GM21390 (cell line): ENCODE measurements at regions not wholly inside any gene's neighbourhood (a gene's known extent, or its start where the extent isn't known, plus 50 kb on each side); places are given as distances from the start of the nearest gene placed in this dataset.
"Not testable (repeated sequence)": the region's sequence is repeated elsewhere in the genome, so short reads cannot be mapped to it uniquely, and the experiment has no call there.

Experiments
- ATAC-seq: cut with Tn5 transposase; IDR thresholded peaks from one replicate; pipeline ENCODE4 v1.9.1; 2021; ENCODE audit not compliant: unreplicated experiment

DNA sequence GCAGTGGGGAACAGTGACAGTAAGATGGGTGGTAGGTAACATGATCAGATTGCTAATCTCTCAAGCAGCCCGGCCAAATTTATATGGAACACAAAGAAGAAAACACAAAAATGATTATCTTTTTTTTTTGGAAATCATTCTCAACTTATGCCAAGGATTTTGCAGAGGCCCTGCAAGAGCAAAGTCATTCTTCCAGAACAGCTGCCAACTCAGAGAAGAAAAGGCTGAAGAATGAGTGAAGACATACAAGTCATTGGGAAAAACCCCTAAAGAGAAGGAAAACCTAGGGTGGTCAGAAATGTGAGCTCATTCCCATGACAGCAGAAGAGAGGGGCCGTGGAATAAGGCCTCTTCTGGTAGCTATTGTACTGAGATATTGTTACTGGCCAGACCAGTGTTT is 246.7 kb downstream of the SHOX2 start:
- no peak for ATAC-seq

DNA sequence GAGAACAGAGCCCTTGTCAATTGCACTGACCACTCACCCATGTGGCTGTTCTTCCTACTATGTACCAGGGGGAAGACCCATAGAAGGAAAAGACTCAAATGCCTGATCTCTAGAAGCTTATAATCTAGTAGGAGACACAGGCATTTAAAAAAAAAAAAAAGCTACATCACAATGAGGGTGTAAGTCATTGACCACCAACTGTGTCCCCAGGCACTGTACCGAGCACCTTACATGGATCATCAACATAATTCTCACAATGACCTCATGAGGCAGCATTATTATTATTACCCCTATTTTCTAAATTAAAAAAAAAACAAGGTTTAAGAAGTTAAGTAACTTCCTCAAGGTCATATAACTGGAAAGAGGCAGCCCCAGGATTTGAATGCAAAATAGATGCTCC is 247.4 kb downstream of the SHOX2 start:
- no peak for ATAC-seq

DNA sequence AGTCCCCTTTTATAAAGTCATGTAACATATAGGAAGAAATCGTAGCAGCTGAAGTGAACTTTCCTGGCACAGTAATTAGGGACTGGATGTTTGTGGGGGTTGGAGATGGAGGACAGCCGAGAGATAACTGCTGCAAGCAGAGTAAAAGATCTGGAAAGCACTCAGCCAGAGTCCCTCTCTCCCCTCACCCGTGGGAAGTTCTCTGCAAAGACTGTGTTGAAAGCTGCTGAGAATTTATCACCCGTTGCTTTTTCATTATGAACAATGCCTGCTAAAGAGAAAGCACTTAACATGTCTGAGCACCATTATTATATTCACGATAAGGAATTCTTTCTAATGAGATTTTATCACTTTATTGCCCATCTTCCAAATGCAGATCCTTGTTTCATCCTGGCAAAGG is 248.8 kb downstream of the SHOX2 start:
- no peak for ATAC-seq

DNA sequence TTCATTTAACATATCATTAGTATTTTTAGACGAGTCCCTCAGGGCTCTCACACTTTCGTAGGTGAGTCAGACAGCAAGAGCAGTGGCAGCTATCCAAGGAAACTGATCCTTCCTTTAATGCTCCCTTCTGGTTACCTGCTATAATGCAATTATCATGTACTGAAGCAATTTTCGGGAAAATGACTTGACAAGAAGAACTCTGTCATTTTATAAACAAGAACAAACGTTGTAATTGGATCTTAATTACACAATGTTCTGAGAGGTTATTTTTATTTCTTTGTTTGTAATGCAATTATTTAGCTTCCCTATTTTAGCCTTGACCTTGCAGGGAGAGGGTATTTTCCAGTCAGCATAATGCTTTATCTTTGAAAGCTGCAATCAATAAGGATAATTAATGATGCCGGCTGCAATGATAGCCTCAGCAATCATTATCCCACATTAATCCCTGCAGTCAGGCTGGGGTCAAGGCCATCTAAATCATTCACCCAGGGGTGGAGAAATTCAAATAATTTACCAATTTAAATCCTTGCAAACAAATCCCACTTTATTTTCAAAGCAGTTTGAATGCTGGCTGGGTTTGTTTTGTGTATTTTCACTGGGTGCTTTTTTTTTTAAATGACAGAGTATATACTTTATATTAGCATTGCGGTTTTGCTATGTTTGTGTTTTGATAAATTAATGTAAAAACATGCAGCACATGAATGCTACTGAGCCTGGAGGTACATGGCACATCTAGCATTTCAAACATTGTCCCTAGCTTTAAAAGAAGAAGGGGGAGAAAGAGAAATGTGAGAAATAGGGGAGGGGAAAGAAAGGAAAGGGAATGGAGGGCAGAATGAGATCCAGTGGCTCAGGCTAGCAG is 249.9 kb downstream of the SHOX2 start:
- no peak for ATAC-seq

DNA sequence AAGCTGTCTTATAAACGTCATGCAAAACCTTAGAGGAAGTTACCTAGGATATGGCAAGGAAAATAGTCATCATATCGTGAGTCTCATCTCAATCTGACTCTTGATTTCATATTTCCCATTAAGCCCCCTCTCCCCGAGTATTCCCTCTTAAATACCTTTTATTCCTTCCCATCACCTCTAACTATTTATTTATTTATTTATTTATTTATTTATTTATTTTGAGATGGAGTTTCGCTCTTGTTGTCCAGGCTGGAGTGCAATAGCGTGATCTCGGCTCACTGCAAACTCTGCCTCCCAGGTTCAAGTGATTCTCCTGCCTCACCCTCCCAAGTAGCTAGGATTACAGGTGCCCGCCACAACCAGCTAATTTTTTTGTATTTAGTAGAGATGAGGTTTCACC is 260.4 kb downstream of the SHOX2 start:
- not testable (repeated sequence) for ATAC-seq

DNA sequence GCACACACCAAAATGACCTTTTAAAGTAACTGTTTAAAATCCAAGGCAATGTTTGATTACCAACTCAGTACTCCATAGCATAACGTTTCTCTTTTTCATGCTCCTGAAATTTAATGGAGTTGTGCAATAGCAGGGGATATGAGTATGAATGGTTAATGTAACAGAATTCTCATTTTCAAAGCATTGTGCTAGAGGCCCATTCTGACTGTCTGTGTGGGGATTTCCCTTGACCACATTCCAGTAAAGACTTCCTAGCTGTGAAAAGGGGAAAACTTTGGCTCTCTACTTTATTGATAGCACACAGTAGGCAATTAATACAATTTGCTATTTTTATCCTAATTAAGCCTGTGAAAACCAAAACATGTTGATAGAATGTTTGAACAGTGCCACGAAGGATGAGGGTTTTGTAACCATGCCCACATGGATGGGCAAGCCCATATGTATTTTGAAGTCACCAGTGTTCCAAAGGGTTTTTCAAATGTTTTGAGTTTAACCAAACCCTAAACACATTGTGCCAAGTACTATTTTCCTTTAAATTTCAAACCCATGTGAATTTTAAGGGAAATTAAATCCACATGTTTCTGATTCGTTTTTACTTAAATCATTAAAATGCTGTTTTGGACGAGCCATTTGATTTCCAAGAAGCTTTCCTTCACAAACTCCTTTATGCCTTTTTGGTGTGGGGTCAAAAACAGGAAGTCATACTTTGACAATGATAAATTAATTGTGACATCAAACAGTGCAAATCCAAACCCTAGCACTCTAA is 261.2 kb downstream of the SHOX2 start:
- no peak for ATAC-seq

DNA sequence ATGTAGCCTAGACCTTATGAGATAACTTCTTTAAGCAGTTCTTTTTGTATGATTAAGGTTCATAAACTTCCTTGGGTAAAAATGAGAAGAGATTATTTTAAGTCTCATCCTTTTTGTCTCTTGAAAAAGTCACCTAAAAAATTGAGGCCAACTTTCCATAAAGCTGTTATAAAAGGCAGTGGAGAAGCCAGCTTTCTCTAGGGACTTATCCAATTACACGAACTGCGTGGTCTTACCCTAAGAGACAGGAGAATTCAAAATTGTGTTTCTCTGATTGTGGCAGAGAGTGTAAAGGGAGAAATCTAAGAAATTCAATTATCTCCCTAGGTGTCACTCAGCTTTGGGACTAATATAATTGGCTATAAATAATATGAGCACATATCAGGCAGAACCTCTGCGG is 262.0 kb downstream of the SHOX2 start:
- no peak for ATAC-seq

DNA sequence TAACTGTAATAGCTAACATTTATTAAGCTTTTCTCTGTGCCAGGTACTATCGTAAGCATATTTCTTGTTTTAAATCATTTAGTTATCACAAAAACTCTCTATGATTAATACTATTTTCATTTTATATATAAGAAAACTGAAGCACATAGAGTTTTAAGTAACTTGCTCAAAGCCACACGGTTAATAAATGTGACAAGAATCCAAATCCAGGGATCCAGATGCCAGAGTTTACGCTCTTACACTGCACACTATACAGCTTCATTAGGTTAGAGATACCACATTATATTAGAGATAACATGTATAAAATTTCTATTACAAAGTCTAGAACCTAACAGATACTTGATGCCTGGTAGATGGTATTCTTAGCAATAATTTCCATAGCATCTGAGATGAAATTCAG is 265.2 kb downstream of the SHOX2 start:
- no peak for ATAC-seq

DNA sequence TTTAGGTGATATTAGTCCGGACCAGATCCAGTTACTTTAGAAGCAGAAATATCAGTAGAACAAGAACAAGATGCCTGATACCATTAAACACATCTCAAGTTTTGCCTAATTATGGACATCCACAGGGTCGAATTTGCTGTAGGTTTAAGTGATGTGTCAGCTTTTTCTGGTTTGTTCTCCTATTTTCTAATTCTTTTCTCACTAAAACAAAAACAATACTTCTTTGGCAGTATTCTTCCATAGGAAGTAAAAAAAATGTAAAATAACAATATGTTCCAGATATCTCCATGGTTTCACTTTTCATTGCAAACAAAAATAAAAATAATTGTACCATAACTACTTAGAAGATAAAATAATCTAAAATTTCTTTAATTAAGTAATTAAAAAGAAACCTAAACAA is 265.7 kb downstream of the SHOX2 start:
- ATAC-seq = no peak

DNA sequence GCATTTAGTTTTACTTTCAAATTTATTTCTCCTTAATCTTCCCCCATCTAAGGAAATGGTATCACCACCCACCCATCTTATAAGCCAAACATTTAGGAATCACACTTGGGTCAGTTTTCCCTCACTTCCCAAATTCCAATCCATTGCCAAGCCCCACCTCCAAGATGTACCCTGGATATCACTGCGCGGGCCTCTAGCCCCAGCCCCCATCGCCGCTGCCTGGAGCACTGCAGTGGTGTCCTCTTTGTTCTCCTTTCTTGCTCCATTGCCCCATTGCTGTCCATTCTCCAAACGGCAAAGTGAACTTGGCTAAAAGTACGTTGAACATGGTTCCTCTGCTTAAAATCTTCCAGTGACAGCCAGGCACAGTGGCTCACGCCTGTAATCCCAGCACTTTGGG is 267.8 kb downstream of the SHOX2 start:
- no peak for ATAC-seq

DNA sequence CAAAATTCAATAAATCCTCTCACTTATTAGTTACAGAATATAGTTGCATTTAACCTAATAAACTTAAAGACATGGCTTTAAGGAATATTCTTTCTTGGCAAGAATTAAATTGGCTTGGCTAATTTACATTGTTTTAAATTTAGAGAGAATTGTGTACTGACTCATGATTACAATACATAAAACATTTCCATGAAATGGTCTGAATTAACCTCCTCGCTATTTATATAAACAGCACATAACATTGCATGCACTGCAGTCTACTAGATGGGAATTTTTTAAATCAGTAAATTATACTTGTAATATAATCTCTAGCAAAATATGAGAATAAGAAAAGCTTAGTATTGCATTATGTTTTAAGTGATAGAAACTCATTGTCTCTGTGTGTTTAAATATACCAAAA is 268.9 kb downstream of the SHOX2 start:
- ATAC-seq = no peak

DNA sequence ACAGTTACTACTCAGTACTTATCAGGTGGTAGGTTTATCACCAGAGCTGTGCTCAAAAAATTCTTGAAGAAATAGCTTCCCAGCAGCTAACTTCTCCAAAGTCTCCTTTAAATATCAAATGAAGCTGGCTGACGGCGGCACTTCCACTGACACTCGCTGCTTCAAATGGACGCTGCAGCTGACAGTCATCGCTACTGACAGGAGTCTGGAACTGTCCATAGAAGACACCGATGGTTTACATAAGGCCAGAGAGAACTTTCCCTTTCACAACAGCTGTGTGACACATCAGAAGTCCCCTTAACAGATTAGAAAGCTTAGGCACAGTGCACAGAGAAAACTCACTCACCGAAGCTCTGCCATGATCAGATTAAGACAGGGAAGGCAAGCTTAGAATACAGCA is 270.2 kb downstream of the SHOX2 start:
- no peak for ATAC-seq

DNA sequence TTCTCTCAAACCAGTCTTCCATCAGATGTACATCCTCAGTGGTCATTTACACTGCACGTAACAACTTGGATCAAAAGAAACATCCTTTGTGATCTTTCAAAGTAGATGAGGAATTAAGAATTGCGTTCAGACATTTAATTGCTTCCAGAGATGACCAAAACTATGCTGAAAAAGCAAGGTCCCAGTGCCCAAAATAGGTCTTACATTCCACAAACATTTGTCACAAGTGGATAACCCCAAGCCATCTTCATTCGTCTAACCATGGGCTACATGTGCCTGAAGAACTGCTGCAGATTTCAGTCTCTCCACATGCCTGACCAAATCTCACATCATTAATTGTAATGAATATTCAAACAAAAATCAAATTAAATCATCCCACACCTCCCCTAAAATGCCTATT is 273.6 kb downstream of the SHOX2 start:
- ATAC-seq = no peak

DNA sequence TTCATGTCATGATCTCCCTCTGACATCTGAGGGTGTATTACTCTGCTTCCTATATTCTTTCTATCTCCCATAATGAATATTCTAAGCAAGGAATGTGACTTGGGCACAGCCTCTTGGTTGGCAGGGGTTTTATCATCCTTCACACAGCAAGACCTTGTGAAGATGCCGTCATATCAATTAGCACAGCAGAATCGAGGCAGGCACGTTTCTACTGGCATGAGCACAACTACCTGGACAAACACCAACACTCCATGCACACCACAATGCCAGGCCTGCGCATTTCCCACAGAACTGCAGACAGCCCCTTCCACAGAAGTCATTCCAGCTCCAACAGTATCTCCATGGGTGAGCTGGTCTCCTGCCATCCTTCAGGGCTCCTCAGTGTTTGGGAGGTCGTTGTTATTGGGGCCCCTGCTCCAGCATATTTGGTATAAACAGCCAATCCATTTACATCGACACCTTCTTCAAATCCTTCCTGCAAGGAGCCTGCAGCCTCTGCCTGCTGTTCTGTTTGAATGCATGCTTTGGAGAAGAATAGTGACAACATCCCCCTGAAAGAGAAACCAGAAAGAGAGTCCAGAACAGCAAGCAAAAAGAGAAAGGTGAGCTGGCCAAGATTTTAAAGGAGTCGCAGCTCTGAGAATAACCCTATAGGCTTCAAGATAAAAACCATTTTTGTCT is 275.5 kb downstream of the SHOX2 start:
- ATAC-seq = no peak

DNA sequence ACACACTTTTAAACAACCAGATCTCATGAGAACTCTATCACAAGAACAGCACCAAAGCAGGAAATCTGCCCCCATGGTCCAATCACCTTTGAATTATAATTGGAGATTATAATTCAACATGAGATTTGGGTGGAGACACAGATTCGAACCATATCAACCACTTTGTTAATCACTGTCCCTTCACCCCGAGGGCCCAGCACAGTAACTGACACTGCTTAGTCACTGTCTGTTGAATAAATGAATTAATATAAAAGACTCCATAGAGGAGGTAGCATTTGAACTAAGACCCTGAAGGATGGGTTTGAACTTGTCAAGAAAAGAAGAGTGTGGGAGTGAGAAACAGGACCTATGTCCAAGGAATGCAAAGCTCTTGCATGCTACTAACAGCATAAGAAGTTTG is 276.4 kb downstream of the SHOX2 start:
- ATAC-seq = no peak

DNA sequence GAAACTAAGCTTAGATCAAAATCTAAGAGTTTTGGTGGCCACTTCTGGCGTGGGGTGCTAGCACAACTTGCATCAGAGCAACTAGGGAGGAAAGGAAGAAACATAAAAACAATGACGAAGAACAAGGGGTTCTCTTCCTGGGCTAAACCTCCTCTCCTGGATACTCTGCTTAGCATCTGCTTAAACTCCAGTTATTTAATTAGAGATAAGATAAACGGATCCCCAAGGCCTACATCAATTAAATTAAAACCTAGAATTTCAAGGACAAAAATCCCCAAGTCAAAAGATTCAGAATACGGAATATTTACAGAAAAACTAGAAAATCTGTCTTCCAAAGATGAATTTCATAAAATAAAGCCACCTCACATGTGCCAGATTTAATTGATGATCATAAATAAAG is 281.9 kb downstream of the SHOX2 start:
- no peak for ATAC-seq

DNA sequence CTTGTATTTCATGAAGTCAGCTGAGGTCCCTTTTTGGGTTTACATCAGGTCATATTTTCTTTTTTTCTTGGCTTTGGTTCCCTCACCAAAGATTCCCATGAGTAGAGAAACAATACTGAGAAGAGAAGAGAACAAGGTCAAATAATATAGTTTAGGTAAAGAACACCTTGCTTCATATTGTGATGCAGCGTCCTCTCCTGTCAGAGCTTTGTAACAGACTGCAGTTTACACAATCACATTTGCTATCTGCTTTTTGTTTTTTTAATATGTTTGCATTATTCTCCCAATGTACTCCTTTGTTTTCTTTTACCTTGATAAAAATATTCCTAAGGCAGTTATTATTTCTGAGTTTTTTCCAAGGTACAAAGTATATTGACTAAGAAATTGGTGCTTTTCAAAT is 283.2 kb downstream of the SHOX2 start:
- ATAC-seq = no peak

DNA sequence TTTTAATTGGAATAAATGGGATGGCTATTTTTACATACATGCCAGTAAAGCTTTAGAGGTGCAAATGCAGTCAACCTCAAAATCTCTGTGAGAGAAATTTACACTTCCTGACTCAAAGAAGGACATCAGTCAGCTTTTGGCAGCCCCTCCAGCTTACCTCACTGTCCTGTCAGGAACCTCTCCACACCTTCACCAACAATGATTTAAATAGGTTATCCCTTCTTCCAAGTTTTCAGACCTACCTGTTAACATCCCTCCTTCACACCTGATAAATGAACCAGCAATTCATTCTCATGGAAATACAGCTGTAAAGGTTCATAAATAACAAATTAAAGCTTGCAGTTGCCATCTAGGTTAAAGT is 286.1 kb downstream of the SHOX2 start:
- ATAC-seq = no peak

DNA sequence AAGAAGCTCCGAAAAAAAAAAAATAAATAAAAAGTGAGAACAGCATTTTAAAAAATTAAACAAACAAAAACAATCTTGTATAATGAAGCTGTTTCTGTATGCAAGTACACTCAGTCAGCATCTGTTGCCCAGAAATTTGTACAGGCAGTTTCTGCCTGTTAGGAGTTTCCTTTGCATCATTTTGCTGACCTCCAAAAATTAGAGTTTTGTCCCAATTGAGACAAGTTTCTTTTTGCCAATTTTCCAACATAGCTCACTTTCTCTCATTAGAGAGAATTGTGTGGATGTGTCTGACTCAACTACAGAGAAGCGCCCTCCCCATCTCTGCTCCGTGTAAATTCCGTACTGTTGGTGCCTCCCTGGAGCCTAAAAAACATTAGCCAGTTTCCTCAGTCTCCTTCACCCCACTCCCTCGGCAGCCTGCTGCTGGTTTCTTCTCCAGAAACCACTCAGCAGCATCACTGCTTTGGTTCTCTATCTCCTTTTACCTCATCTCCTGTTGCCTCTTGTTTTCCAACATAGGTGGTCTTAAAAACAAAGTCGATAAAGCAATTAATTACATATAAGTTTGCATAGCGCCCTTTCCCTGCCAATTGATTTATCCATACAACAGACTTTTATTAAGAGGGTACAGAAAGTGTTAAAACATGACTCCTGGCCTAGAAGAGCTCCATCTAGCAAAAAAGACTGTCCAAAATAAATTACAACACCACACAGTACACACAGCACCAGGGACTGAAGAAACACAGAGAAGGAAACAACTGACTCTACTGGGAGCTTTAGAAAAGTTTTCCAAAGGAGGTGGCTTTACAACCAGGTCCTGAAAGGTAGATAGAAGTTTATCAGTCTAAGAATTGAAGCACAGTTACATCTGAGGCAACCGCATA is 286.7 kb downstream of the SHOX2 start:
- no peak for ATAC-seq

DNA sequence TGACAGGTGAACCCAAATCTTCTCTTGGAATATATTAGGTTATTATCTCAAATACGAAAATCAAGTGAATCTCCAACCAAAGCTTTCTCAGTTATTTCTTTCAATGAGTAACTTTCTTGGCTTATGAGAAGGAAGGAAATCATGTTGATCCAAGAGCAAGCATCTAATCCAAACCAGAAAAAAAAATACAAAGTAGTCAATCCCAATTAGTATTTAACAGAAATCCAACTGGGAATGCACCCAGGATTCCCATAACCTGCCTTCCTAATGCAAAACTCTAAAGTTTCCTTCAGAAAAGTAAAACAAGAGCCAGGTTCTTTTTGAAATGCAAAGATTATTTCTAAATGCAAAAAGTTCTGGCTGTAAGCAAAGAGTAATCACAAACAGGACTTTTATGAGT is 289.3 kb downstream of the SHOX2 start:
- no peak for ATAC-seq

DNA sequence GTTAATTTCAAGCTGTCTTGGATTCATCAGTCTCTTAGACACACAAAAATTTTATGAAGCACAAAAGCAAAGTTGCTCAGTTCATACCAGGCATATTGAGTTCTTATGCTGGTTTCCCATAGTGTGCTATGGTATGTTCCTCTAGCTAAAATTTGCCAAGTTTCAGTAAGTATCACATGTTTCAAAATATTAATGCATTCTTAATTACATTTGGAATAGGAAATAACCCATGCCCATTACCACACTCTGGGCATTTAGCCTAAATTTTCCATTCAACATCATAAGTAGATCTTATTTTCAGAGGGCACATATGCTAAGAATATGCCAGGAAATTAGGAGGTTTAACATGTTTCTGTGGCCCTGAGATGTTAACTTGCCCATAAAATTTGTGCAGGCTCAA is 289.9 kb downstream of the SHOX2 start:
- no peak for ATAC-seq
